ENCODE measurements at regions not wholly inside any gene's neighbourhood (a gene's known extent, or its start where the extent isn't known, plus 50 kb on each side); places are given as distances from the start of the nearest gene placed in this dataset.

GRCh38 chr6:10303608-10304506 is 111.0 kb downstream of the TFAP2A start:
- no peak for DNase-seq

DNA sequence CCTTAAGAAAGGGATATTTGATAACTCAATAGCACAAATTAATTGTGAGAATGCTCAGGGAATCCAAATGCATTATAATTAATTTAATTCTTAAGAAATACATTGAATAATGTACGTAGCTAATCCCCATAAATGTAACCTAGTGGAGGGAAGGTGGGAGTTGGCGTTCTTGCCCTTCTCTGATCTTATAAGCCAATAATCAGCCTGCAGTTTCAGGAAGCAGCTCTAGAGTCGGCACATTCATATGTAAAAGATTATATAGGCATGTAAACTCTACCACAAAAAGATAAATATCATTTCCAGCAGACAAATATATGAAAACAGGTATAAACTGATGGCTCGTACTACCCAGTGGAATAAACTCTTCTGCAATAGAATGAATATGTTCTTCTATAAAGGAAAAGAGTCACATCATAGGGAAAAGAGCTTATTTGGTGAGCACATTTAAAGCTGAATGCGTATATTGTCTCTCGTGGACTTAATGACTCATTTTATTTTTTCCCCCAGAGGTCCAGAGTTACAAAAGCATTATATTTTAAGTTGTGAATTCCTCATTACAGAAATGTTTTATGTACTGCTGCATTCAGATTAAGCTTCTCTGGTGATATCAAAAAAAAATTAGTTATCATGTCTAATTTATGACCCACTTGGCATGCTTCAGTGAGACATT is 112.2 kb downstream of the TFAP2A start:
- DNase-seq = no peak

DNA sequence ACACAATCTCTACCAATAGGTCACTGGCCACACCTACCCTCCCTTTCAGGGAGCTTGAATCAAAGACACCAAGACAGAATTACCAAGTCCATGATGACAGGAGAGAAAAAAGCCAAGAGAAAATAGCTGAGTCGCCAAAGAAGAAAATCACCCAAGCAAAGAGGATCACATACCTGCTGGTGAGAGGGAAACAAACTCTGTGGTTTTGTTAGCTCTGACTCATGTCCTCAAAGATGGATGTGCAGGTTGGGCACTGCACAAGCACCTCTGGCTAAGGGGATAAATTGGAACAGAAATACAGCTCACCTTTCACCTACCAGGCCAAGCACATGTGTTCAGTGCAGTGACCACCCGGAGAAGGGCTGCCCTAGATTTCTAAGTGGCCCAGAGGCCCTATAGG is 114.8 kb downstream of the TFAP2A start:
- no peak for DNase-seq

- no peak for DNase-seq
These were observed 117.0 kb downstream of the TFAP2A start for GRCh38 chr6:10297832-10298231.

DNA sequence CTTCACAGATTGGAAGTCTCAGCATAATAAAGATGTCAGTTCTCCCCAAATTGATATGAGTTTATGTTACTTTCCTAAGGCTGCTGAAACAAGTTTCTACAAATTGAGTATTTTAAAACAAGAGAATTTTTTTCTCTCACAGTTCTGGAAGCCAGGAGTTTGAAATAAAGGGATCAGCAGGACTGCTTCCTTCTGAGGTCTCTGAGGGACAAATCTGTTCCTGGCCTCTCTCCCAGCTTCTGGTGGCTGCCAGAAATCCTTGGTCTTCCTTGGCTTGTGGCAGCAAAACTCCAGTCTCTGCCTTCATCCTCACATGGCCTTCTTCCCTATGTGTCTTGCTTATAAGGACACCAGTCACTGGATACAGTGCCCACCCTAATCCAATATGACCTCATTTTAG is 136.1 kb downstream of the TFAP2A start:
- no peak for DNase-seq

DNA sequence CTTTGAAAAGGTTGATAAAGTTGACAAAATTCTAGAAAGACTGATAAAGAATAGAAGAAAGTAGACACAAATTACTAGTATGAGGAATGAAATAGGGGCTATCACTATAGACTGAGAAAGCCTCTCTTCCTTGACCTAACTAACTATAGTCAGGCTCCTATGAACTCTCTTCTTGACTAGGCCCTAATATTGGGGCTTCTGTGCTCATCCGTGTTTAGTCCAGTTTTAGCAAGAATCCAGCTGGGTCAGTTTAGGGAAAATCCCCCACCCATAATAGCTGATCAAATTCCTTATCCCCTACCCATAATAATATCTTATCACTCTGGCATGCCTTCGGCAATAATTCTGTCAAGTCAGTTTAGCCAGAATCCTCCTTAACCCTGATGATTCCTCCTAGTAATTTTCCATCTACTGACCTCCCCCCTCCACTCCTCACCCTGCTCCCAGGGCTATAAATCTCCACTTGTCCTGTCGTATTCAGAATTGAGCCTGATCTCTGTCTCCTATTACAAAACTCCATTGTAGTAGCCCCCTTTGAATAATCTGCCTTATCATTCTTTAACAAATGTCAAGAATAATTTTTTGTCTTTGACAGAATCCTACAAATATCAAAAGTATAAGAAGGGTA is 138.1 kb downstream of the TFAP2A start:
- no peak for DNase-seq

GRCh38 chr6:10276106-10276505 is 138.8 kb downstream of the TFAP2A start:
- no peak for DNase-seq

- DNase-seq = no peak
These were observed 142.3 kb downstream of the TFAP2A start for GRCh38 chr6:10272591-10272990.

GRCh38 chr6:10271982-10272381 is 142.9 kb downstream of the TFAP2A start:
- DNase-seq = no peak

GRCh38 chr6:10269814-10270472 is 144.9 kb downstream of the TFAP2A start:
- DNase-seq = no peak

- no peak for DNase-seq
These were observed 146.1 kb downstream of the TFAP2A start for GRCh38 chr6:10268611-10269310.

- DNase-seq = no peak
These were observed 146.8 kb downstream of the TFAP2A start for GRCh38 chr6:10268111-10268510.

DNA sequence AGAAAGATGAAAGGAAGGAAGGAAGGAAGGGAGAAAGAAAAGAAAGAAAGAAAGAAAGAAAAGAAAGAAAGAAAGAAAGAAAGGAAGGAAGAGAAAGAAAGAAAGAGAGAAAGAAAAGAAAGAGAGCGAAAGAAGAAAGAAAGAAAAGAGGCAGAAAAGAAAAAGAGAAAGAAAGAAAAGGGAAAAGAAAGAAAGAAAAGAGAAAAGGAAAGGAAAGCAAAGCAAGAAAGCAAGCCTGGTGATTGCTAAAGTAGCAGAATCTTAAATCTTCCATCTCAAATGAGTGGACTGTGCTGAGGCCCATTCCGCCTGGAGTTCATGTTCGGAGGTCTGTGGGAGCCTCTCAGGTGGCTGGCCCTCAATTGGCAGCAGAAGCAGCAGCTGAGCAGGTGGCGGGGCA is 148.4 kb downstream of the TFAP2A start:
- no peak for DNase-seq

DNA sequence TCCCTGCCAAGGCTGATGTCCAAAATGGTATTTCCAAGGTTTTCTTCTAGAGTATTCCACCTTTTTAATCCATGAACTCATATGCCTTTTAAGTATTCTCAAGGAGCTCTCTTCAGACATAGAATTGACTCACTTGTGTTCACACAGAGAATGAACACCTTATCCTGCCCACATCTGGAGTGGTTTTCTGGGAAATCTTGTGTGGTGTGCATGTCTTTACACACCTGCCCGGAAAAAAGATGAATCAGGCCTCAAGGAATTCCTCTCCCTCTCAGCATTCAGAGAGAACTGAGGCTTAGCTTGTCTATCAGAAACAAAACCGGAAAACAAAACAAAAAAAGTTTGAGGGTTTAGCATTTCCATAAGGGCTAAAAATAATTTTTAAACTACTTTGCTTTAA is 148.8 kb downstream of the TFAP2A start:
- DNase-seq = no peak

GRCh38 chr6:10262505-10262904 is 152.4 kb downstream of the TFAP2A start:
- DNase-seq = no peak

- DNase-seq = no peak
These were observed 155.2 kb downstream of the TFAP2A start for GRCh38 chr6:10259671-10260070.

DNA sequence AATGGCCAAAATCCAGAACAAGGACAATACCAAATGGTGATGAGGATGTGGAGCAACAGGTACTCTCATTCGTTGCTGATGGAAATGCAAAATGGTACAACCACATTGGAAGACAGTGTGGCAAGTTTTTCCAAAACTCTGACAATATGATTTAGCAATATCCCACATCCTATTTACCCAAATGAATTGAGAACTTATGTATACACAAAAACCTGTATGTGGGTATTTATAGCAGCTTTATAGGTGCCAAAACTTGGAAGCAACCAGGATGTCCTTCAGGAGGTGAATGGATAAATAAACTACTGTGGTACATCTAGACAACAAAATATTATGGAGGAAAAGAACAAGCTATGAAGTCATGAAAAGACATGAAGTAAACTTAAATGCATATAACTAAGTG is 156.5 kb downstream of the TFAP2A start:
- DNase-seq = no peak

DNA sequence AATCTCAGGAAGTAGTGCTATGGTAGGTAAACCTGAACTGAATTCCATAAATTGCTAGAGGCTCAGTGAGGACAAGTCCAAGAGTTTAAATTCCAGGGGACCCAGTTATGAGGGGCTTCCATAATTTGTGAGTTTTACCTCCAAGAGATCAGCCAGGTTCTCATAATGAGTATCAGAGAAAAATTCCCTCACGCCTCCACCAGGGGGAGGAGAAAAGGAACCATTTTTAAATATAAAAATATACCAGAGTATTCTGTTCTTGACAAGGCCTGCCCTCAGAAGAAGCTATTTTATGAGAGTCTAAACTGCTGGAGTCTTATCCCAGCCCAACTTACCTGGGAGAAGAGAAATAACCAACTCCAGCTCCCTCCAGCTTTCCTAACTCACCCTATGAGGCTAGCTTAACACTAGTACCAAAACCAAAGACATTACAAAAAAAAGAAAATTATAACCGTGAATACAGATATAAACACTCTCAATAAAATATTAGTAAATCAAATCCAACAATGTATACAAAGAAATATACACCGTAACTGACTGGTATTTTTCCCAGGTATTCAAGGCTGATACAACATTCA is 158.7 kb downstream of the TFAP2A start:
- no peak for DNase-seq

DNA sequence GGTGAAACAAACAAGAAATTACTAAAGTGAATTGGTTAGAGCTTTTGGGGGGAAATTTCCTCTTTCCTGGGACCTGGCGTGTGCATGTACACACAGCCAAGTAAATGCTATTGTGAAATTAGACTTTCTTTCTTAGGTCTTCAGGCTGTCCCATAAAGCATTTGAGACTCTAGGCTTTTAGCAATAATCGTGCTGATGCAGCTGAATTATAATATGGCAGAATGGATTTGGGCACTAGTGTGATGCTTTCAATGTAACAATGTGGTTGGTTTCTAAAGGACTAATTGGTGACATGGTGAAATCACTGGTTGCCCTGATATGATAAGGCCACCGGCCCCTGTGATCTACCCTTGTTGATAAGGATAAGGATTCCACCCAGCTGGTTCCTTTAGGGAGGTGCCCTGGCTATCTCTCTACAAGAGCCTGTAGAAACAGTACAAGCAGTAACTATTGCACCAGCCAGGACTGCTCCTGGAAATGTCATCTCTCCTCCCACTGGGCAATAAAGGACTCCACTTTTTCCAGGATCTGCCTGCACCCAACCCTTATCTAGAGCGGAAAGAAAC is 164.1 kb downstream of the TFAP2A start:
- no peak for DNase-seq

DNA sequence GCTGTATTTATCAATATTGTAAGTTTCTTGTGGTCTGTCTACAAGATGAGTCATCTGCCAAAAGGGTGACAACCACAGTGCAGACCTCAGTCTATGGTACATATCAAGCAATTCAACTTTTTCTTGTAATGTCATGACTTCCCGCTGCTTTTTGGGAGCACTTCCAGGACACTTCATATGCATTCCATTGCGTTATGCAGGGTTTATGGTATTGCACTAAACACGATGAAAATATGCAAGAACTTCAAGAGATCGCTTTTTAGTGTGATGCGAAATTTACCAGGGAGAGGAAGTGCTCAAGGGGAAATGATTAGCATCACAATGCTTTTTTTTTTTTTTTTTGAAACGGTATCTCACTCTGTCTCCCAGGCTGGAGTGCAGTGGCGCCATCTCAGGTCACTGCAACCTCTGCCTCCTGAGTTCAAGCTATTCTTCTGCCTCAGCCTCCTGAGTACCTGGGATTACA is 166.5 kb downstream of the TFAP2A start:
- DNase-seq = no peak

DNA sequence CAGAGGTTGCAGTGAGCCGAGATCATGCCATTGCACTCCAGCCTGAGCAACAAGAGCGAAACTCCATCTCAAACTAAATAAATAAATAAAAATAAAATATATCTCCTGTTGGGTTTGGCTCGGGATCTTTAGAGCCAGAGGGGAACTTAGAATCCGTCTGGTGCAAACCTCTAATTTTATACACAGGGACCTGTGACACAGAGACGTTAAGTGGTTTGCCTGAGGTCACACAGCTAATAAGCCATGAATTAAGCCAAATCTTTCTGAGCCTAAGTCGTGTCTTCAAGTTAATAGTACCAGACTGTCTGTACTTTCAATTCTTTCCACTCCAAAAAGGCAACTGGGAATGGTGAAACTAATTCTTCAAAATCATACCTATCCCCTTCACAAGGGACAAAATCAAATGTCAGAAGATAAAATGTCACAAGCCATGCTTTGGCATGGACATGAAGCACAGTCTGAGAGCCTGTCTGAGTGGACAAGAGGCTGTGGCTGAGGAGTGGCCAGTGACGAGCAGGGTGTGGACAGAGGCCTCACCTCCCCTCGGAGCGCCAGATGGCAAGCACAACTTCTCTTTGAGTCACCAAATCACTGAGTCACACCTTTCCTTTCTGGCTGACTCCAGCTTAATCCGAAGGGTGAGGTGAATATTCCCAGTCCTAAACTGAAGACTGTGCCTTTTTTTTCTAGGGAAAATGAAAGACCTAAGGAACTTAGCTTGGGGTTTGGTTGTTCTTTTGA is 177.4 kb downstream of the TFAP2A start:
- DNase-seq = no peak

Measured in GOT3 (cell line).